HepG2 (cell line): ENCODE measurements at regions not wholly inside any gene's neighbourhood (a gene's known extent, or its start where the extent isn't known, plus 50 kb on each side); places are given as distances from the start of the nearest gene placed in this dataset.
"Not testable (repeated sequence)": the region's sequence is repeated elsewhere in the genome, so short reads cannot be mapped to it uniquely, and the experiment has no call there.

Experiments
- ATAC-seq: fragments of 200-7000 bp; cut with Tn5 transposase; 3 replicates; pipeline ENCODE4 v1.9.1; 2020; ENCODE audit warnings: mild to moderate bottlenecking, moderate library complexity
- BruUV-seq: library from RNA; stranded (reverse); fragments of 400-500 nt; replicated peaks from 2 replicates; lab custom pipeline; 2021; lab: Mats Ljungman, UMichigan
- CTCF ChIA-PET: fragments of 300-600 bp; formaldehyde crosslinking; extraction: SDS; loops from one replicate; lab custom pipeline; 2021; ENCODE audit warnings: low total read pairs, inconsistent platforms, low intra/inter-chr PET ratio; lab: Yijun Ruan, JAX
- POLR2A ChIA-PET: fragments of 350-600 bp; sonication (Branson Sonifier 250); formaldehyde crosslinking; loops from one replicate; lab custom pipeline; 2020; ENCODE audit warnings: antibody characterized with exemption, inconsistent platforms; lab: Yijun Ruan, JAX
- DNase-seq: peaks from one replicate; pipeline ENCODE4 v3.0.0-alpha.2; 2015; ENCODE audit warnings: low spot score
- FAIRE-seq: peaks from 3 replicates; lab custom pipeline; 2011; peaks lifted over from hg19 to GRCh38; lab: Jason Lieb, UNC
- H2AFZ ChIP-seq: one replicate; pipeline ENCODE4 v1.6.1; 2011; ENCODE audit warnings: low read length, inconsistent platforms
- H3K27ac ChIP-seq: fragments of 300-600 bp; 3 replicates; pipeline ENCODE4 v1.8.0; 2011; ENCODE audit warnings: mixed run types, mild to moderate bottlenecking, mixed read lengths, low read length, inconsistent platforms; ENCODE audit not compliant: insufficient read depth; ENCODE audit errors: extremely low read length
- H3K27me3 ChIP-seq, 2 experiments: fragments of 200-600 bp in 1 of 2; 2 replicates in 1 of 2; 3 replicates in 1 of 2; pipeline versions ENCODE4 v1.6.0 to v1.8.0; 2011; ENCODE audit warnings: low read length in 2 of 2, mild to moderate bottlenecking in 2 of 2, moderate library complexity in 2 of 2, inconsistent platforms in 1 of 2; ENCODE audit not compliant: insufficient read depth in 2 of 2, control insufficient read depth in 1 of 2
- H3K36me3 ChIP-seq, 2 experiments: fragments of 200-600 bp in 1 of 2; replicated peaks in 1 of 2; 2 replicates in 1 of 2; 3 replicates in 1 of 2; pipeline versions ENCODE4 v1.5.1 to v1.8.0; 2011; ENCODE audit warnings: low read length in 2 of 2, inconsistent platforms in 1 of 2; ENCODE audit not compliant: insufficient read depth in 2 of 2, control insufficient read depth in 1 of 2
- H3K4me1 ChIP-seq: 2 replicates; pipeline ENCODE4 v1.5.1; 2012; ENCODE audit warnings: low read length, inconsistent platforms; ENCODE audit not compliant: insufficient read depth
- H3K4me2 ChIP-seq: 2 replicates; pipeline ENCODE4 v1.6.0; 2011; ENCODE audit warnings: low read depth, low read length, inconsistent platforms
- H3K4me3 ChIP-seq, 3 experiments: fragments of 200-600 bp in 1 of 3; sonication (generic), shearing (Covaris generic) in 1 of 3; replicated peaks in 1 of 3; 2 replicates each; pipeline ENCODE4 v1.5.1; 2011 to 2016; ENCODE audit warnings: low read length in 3 of 3, inconsistent platforms in 2 of 3, low read depth in 2 of 3, mild to moderate bottlenecking in 2 of 3, control low read depth in 1 of 3, mixed read lengths in 1 of 3; ENCODE audit not compliant: insufficient read depth in 1 of 3
- H3K79me2 ChIP-seq: one replicate; pipeline ENCODE4 v1.6.1; 2011; ENCODE audit warnings: low read length, inconsistent platforms; ENCODE audit not compliant: insufficient read depth
- H3K9ac ChIP-seq: 2 replicates; pipeline ENCODE4 v1.6.0; 2011; ENCODE audit warnings: mild to moderate bottlenecking, low read depth, low read length, inconsistent platforms; ENCODE audit not compliant: insufficient read depth
- H3K9me3 ChIP-seq: 2 replicates; pipeline ENCODE4 v1.5.1; 2012; ENCODE audit warnings: mild to moderate bottlenecking, low read length
- H4K20me1 ChIP-seq: 2 replicates; pipeline ENCODE4 v1.6.0; 2011; ENCODE audit warnings: inconsistent platforms, mild to moderate bottlenecking, low read length, moderate library complexity; ENCODE audit not compliant: insufficient read depth
- WGBS: methylation state at CpG from one replicate; pipeline ENCODE4 v1.1.6; 2017; ENCODE audit warnings: low lambda C conversion rate; 5-methylcytosine and 5-hydroxymethylcytosine counted together
- in situ Hi-C: cut with HindIII; loops from 2 replicates; pipeline ENCODE4 v1.10.0; 2017; ENCODE audit warnings: low pct_unique_long_range_greater_than_20kb; ENCODE audit not compliant: extremely low pct_ligation_motif_present
- intact Hi-C: fragments of 100-400 bp; cut with micrococcal nuclease; formaldehyde crosslinking; loops from one replicate; pipeline ENCODE4 v1.10.0; 2022; ENCODE audit not compliant: unreplicated experiment

GRCh38 chrY:17716329-17717043 is 163.5 kb downstream of the CDY2B start:
- H3K79me2 ChIP-seq, H3K27ac ChIP-seq, H3K36me3 ChIP-seq, intact Hi-C loops, in situ Hi-C loops, CTCF ChIA-PET, H3K27me3 ChIP-seq, BruUV-seq, H3K4me1 ChIP-seq, H3K4me3 ChIP-seq, H3K9me3 ChIP-seq, H2AFZ ChIP-seq, ATAC-seq, H4K20me1 ChIP-seq, FAIRE-seq, DNase-seq, H3K4me2 ChIP-seq, H3K9ac ChIP-seq, POLR2A ChIA-PET: not testable (repeated sequence)
- no CpG with 5 or more reads among the region's 2 CpGs for WGBS

- BruUV-seq, intact Hi-C loops, POLR2A ChIA-PET, CTCF ChIA-PET, H4K20me1 ChIP-seq, H3K4me2 ChIP-seq, H3K4me3 ChIP-seq, in situ Hi-C loops, H3K27me3 ChIP-seq, H3K36me3 ChIP-seq, H3K79me2 ChIP-seq, ATAC-seq, H3K9me3 ChIP-seq, H3K9ac ChIP-seq, H3K27ac ChIP-seq, DNase-seq, FAIRE-seq, H2AFZ ChIP-seq, H3K4me1 ChIP-seq: not testable (repeated sequence)
Observed at GRCh38 chrY:17668037-17668436, 212.0 kb downstream of the CDY2B start.

GRCh38 chrY:17643052-17643451 is 237.0 kb downstream of the CDY2B start:
- H3K79me2 ChIP-seq, POLR2A ChIA-PET, DNase-seq, H3K4me1 ChIP-seq, BruUV-seq, H3K36me3 ChIP-seq, H3K4me2 ChIP-seq, H3K9ac ChIP-seq, H3K27me3 ChIP-seq, intact Hi-C loops, H4K20me1 ChIP-seq, H2AFZ ChIP-seq, FAIRE-seq, H3K9me3 ChIP-seq, in situ Hi-C loops, CTCF ChIA-PET, H3K4me3 ChIP-seq, H3K27ac ChIP-seq, ATAC-seq: not testable (repeated sequence)
- no CpG with 5 or more reads among the region's 4 CpGs for WGBS

- H3K27me3 ChIP-seq, H3K79me2 ChIP-seq, intact Hi-C loops, BruUV-seq, H3K36me3 ChIP-seq, in situ Hi-C loops, H3K4me1 ChIP-seq, H4K20me1 ChIP-seq, FAIRE-seq, H3K9ac ChIP-seq, H3K4me2 ChIP-seq, H3K27ac ChIP-seq, CTCF ChIA-PET, H2AFZ ChIP-seq, H3K9me3 ChIP-seq, ATAC-seq, POLR2A ChIA-PET, DNase-seq, H3K4me3 ChIP-seq: not testable (repeated sequence)
- no CpG with 5 or more reads among the region's 3 CpGs for WGBS
Observed at GRCh38 chrY:17634484-17634883, 245.5 kb downstream of the CDY2B start.
